Kidney (tissue), 13 donors: ENCODE measurements at regions not wholly inside any gene's neighbourhood (a gene's known extent, or its start where the extent isn't known, plus 50 kb on each side); places are given as distances from the start of the nearest gene placed in this dataset.

Source experiments
- DNase-seq, 5 donors: peaks; one replicate each; pipeline ENCODE4 v3.0.0-alpha.2; 2013 to 2020
- FAIRE-seq: peaks from 2 replicates; lab custom pipeline; 2012; peaks lifted over from hg19 to GRCh38; lab: Jason Lieb, UNC
- H3K27ac ChIP-seq, 2 donors: one replicate each; pipeline ENCODE4 v1.7.0; 2013; ENCODE audit warnings: low read depth in 2 of 2, low read length in 2 of 2, inconsistent platforms in 1 of 2
- H3K27me3 ChIP-seq: one replicate; pipeline ENCODE4 v1.7.1; 2013; ENCODE audit warnings: low read length, inconsistent platforms; ENCODE audit not compliant: control insufficient read depth, insufficient read depth
- H3K36me3 ChIP-seq, 3 donors: one replicate each; pipeline versions ENCODE4 v1.7.0 to v1.7.1; 2013; ENCODE audit warnings: low read length in 3 of 3, control low read depth in 1 of 3, inconsistent platforms in 1 of 3; ENCODE audit not compliant: insufficient read depth in 3 of 3, control insufficient read depth in 2 of 3
- H3K4me1 ChIP-seq, 3 donors: one replicate each; pipeline versions ENCODE4 v1.7.0 to v1.7.1; 2013; ENCODE audit warnings: low read length in 3 of 3, inconsistent platforms in 1 of 3, low read depth in 1 of 3; ENCODE audit not compliant: control insufficient read depth in 2 of 3, insufficient read depth in 2 of 3
- H3K4me3 ChIP-seq, 3 donors: one replicate each; pipeline versions ENCODE4 v1.7.0 to v1.8.1; 2013; ENCODE audit warnings: low read length in 3 of 3, control low read depth in 1 of 3, inconsistent platforms in 1 of 3
- H3K9ac ChIP-seq, 3 donors: one replicate each; pipeline versions ENCODE4 v1.7.0 to v1.7.1; 2013; ENCODE audit warnings: low read length in 3 of 3, control low read depth in 1 of 3, inconsistent platforms in 1 of 3
- H3K9me3 ChIP-seq, 3 donors: one replicate each; pipeline versions ENCODE4 v1.7.0 to v1.7.1; 2013; ENCODE audit warnings: low read length in 3 of 3, control low read depth in 1 of 3, inconsistent platforms in 1 of 3; ENCODE audit not compliant: control insufficient read depth in 2 of 3, insufficient read depth in 1 of 3
- intact Hi-C: fragments of 100-400 bp; cut with DNase I; formaldehyde crosslinking; loops from one replicate; pipeline ENCODE4 v1.11.1; 2022
- TF ChIP-seq, protein P1 (sequence below): IDR thresholded peaks from 3 replicates; pipeline ENCODE4 v1.5.1; 2012; ENCODE audit warnings: mild to moderate bottlenecking, moderate library complexity, borderline replicate concordance; ENCODE audit not compliant: insufficient read depth; ENCODE audit errors: extremely low read depth
- donor health status: control.
- donor health status: control.
- donor health status: control.
- donor health status: control.
- donor health status: control.
- donor health status: DM: yes; HTN: yes; CAD: no.
- donor health status: Normal renal cell carcinoma (clear cell type).

- Histone ChIP-seq H3K27ac (no peak overlapping the region), H3K9ac (no peak overlapping the region), H3K4me3 (no peak overlapping the region), H3K4me1 (no peaks in the 10 kb centered on the region), H3K36me3 (no peaks in the 10 kb centered on the region), H3K27me3 (peaks cover 5% of the 10 kb centered on the region), H3K9me3 (no peaks in the 10 kb centered on the region)
- DNase-seq (peak; percentile 74 to 88 (median 80)), FAIRE-seq (no peak)
- TF ChIP-seq, protein P1, sequence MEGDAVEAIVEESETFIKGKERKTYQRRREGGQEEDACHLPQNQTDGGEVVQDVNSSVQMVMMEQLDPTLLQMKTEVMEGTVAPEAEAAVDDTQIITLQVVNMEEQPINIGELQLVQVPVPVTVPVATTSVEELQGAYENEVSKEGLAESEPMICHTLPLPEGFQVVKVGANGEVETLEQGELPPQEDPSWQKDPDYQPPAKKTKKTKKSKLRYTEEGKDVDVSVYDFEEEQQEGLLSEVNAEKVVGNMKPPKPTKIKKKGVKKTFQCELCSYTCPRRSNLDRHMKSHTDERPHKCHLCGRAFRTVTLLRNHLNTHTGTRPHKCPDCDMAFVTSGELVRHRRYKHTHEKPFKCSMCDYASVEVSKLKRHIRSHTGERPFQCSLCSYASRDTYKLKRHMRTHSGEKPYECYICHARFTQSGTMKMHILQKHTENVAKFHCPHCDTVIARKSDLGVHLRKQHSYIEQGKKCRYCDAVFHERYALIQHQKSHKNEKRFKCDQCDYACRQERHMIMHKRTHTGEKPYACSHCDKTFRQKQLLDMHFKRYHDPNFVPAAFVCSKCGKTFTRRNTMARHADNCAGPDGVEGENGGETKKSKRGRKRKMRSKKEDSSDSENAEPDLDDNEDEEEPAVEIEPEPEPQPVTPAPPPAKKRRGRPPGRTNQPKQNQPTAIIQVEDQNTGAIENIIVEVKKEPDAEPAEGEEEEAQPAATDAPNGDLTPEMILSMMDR = peak; percentile 69
- intact Hi-C loops = loop anchor here (5.0 kb wide), 1 partner anchor 256 kb away; no protein-coding TSS in a partner anchor
Observed at GRCh38 chrX:110412971-110413726, 54.5 kb downstream of the RTL9 start.

- H3K36me3 ChIP-seq = no peaks in the 10 kb centered on the region
- H3K9ac ChIP-seq = no peak overlapping the region
- H3K9me3 ChIP-seq = no peaks in the 10 kb centered on the region
- no peaks in the 10 kb centered on the region for H3K4me1 ChIP-seq
- H3K27ac ChIP-seq = no peak overlapping the region
- TF ChIP-seq, protein P1 = no peak
- FAIRE-seq (no peak), DNase-seq (no peak)
- peaks cover 5% of the 10 kb centered on the region for H3K27me3 ChIP-seq
- H3K4me3 ChIP-seq = no peak overlapping the region
- intact Hi-C loops = loop anchor here (5.0 kb wide), 1 partner anchor 256 kb away; no protein-coding TSS in a partner anchor
Observed at GRCh38 chrX:110413727-110414124, 55.1 kb downstream of the RTL9 start.

DNA sequence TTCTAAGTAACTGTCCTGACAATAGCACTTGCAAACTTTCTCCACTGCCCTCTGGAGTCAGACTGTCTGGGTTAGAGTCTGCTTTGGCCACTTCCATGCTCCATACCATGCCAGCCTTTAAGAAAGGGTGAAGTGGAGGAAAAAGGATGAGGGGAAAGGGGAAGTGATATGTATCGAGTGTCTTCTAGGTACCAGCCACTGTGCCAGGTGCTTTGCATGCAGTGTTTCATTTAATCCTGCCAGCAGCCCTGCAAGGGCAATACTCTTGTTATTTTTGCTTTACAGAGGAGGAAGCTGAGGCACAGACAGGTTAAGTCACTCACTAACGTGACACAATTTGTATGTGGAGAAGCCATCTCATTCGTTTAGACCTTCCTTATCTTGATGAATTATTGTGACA is 55.6 kb downstream of the RTL9 start:
- intact Hi-C loops = loop anchor here (5.0 kb wide), 1 partner anchor 257 kb away; no protein-coding TSS in a partner anchor
- DNase-seq (no peak), FAIRE-seq (no peak)
- TF ChIP-seq, protein P1 = no peak
- H3K4me1 ChIP-seq = no peaks in the 10 kb centered on the region
- no peak overlapping the region for H3K4me3 ChIP-seq
- peaks cover 4% of the 10 kb centered on the region for H3K27me3 ChIP-seq
- H3K9me3 ChIP-seq = no peaks in the 10 kb centered on the region
- H3K36me3 ChIP-seq = no peaks in the 10 kb centered on the region
- H3K27ac ChIP-seq = no peak overlapping the region
- H3K9ac ChIP-seq = no peak overlapping the region
